OCI-LY3 (cell line): ENCODE measurements at regions not wholly inside any gene's neighbourhood (a gene's known extent, or its start where the extent isn't known, plus 50 kb on each side); places are given as distances from the start of the nearest gene placed in this dataset.

Experiments used
- H2AFZ ChIP-seq: fragments of 200-600, 300-600 bp; shearing (Covaris generic); 2 replicates; pipeline ENCODE4 v1.6.0; 2014; ENCODE audit warnings: antibody characterized with exemption, low read depth, low read length
- H3K27ac ChIP-seq: fragments of 200-600, 300-600 bp; sonication (generic); 2 replicates; pipeline ENCODE4 v1.5.1; 2014; ENCODE audit warnings: mild to moderate bottlenecking, low read length, moderate library complexity, mixed read lengths
- H3K27me3 ChIP-seq: fragments of 200-600, 300-600 bp; sonication (generic); 2 replicates; pipeline ENCODE4 v1.6.1; 2014; ENCODE audit warnings: low read depth, low read length, mixed read lengths
- H3K36me3 ChIP-seq: fragments of 200-600, 300-600 bp; sonication (generic); replicated peaks from 2 replicates; pipeline ENCODE3; 2014; ENCODE audit warnings: low read depth, low read length, mixed read lengths
- H3K4me1 ChIP-seq: fragments of 300-600, 200-600 bp; sonication (generic); 2 replicates; pipeline ENCODE4 v1.6.1; 2014; ENCODE audit warnings: low read length, mixed read lengths
- H3K4me2 ChIP-seq: fragments of 200-600, 300-600 bp; sonication (generic); 2 replicates; pipeline ENCODE4 v1.6.1; 2014; ENCODE audit warnings: low read length, mixed read lengths
- H3K4me3 ChIP-seq: fragments of 300-600, 200-600 bp; sonication (generic); 2 replicates; pipeline ENCODE4 v1.5.1; 2014; ENCODE audit warnings: antibody characterized with exemption, mild to moderate bottlenecking, low read length, moderate library complexity
- H3K79me2 ChIP-seq: fragments of 300-600, 200-600 bp; shearing (Covaris generic); 2 replicates; pipeline ENCODE4 v1.6.1; 2014; ENCODE audit warnings: mild to moderate bottlenecking, low read length, mixed read lengths
- H3K9ac ChIP-seq: fragments of 300-600, 200-600 bp; shearing (Covaris generic); 2 replicates; pipeline ENCODE4 v1.6.0; 2014; ENCODE audit warnings: mild to moderate bottlenecking, low read length, moderate library complexity
- H3K9me3 ChIP-seq: fragments of 200-600, 300-600 bp; shearing (Covaris generic); 2 replicates; pipeline ENCODE4 v1.6.1; 2014; ENCODE audit warnings: low read length, mixed read lengths; ENCODE audit not compliant: insufficient read depth
- H4K20me1 ChIP-seq: fragments of 200-600, 300-600 bp; sonication (generic); 2 replicates; pipeline ENCODE4 v1.6.1; 2016; ENCODE audit warnings: low read length, mixed read lengths; ENCODE audit not compliant: insufficient read depth
- EZH2phosphoT487 ChIP-seq: fragments of 200-600 bp; shearing (Covaris generic); IDR thresholded peaks from 2 replicates; pipeline ENCODE4 v1.6.1; 2018; ENCODE audit warnings: antibody characterized with exemption, mixed run types, low read depth
- TF ChIP-seq, protein P1 (sequence below): fragments of 200-600, 300-600 bp; sonication (generic); IDR thresholded peaks from 2 replicates; pipeline ENCODE4 v1.5.1; 2014; ENCODE audit warnings: antibody characterized with exemption, low read length, low read depth

DNA sequence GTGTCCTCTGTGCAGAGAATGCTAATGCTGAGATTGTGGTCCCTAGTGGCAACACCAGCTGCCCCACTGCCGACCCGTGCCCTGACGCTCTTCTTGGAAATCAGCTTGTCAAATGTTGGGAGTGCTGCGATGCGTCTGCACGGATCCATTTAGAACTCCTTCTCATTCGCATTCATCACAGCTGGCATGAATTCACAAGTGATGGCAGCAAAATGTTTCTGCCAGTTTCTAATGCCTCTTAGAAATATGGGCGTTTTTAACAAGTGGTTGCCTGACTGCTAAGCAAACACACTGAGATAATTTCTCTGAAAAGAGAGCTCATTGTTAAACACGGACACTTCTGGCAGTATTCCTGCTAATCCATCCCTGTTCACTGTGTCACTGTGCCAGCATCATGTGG lies 131.9 kb upstream of the KCNJ6 start:
- H3K9me3 ChIP-seq: no peaks in the 10 kb centered on the region
- no peak overlapping the region for H3K4me2 ChIP-seq
- H3K4me1 ChIP-seq: no peaks in the 10 kb centered on the region
- no peaks in the 10 kb centered on the region for H3K36me3 ChIP-seq
- H3K27me3 ChIP-seq: no peaks in the 10 kb centered on the region
- no peak overlapping the region for H3K27ac ChIP-seq
- no peak overlapping the region for H2AFZ ChIP-seq
- no peaks in the 10 kb centered on the region for H3K79me2 ChIP-seq
- H3K9ac ChIP-seq: no peak overlapping the region
- no peaks in the 10 kb centered on the region for H4K20me1 ChIP-seq
- TF ChIP-seq, protein P1, sequence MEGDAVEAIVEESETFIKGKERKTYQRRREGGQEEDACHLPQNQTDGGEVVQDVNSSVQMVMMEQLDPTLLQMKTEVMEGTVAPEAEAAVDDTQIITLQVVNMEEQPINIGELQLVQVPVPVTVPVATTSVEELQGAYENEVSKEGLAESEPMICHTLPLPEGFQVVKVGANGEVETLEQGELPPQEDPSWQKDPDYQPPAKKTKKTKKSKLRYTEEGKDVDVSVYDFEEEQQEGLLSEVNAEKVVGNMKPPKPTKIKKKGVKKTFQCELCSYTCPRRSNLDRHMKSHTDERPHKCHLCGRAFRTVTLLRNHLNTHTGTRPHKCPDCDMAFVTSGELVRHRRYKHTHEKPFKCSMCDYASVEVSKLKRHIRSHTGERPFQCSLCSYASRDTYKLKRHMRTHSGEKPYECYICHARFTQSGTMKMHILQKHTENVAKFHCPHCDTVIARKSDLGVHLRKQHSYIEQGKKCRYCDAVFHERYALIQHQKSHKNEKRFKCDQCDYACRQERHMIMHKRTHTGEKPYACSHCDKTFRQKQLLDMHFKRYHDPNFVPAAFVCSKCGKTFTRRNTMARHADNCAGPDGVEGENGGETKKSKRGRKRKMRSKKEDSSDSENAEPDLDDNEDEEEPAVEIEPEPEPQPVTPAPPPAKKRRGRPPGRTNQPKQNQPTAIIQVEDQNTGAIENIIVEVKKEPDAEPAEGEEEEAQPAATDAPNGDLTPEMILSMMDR: no peak
- no peak for TF ChIP-seq EZH2phosphoT487
- H3K4me3 ChIP-seq: no peak overlapping the region

DNA sequence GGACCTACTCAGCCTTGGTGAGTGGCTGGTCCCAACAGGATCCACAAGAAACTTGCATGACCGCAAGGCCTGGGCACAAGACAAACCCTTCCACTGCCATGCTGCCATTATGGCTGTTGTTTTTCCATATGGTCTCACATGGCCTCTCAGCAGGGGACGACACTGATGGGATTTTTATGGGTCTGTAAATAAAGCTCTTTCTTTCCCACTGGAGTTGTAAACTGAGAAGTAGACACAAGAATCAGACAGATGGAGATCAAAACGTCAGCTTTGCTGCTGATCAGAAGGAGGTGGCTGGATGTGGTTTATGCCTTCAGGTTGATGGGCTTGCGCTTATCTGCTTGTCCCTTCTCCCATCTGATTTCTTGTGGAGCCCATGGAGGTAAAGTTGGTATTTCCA lies 138.1 kb upstream of the KCNJ6 start:
- Histone ChIP-seq H3K36me3 (no peaks in the 10 kb centered on the region), H2AFZ (no peak overlapping the region), H3K9me3 (no peaks in the 10 kb centered on the region), H3K79me2 (no peaks in the 10 kb centered on the region), H3K9ac (no peak overlapping the region), H3K4me2 (no peak overlapping the region), H4K20me1 (no peaks in the 10 kb centered on the region), H3K27me3 (no peaks in the 10 kb centered on the region), H3K27ac (no peak overlapping the region), H3K4me3 (no peak overlapping the region), H3K4me1 (no peaks in the 10 kb centered on the region)
- TF ChIP-seq, protein P1: no peak
- TF ChIP-seq EZH2phosphoT487: no peak

DNA sequence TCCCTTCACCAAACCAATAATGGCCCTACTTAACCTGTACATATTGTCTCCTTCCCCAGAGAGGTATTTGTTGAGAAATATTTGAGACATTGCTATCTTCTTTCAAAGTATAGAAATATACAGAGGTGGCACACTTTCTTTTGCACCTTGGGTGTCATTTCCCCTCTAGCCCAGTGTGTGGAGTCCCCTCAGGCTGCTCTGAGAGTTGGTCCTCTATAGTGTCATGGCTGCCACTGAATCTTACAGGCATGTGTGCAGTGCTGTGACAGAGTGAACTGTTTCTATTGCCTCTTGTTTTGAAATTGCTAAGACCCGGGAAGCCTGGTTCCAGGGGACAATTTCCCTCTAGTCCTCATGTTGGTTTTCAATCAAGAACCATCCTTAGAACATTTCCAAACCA lies 140.2 kb upstream of the KCNJ6 start:
- TF ChIP-seq, protein P1: no peak
- TF ChIP-seq EZH2phosphoT487: no peak
- Histone ChIP-seq H3K79me2 (no peaks in the 10 kb centered on the region), H2AFZ (no peak overlapping the region), H4K20me1 (no peaks in the 10 kb centered on the region), H3K9me3 (no peaks in the 10 kb centered on the region), H3K4me2 (no peak overlapping the region), H3K9ac (no peak overlapping the region), H3K4me3 (no peak overlapping the region), H3K36me3 (no peaks in the 10 kb centered on the region), H3K27ac (no peak overlapping the region), H3K27me3 (no peaks in the 10 kb centered on the region), H3K4me1 (no peaks in the 10 kb centered on the region)

DNA sequence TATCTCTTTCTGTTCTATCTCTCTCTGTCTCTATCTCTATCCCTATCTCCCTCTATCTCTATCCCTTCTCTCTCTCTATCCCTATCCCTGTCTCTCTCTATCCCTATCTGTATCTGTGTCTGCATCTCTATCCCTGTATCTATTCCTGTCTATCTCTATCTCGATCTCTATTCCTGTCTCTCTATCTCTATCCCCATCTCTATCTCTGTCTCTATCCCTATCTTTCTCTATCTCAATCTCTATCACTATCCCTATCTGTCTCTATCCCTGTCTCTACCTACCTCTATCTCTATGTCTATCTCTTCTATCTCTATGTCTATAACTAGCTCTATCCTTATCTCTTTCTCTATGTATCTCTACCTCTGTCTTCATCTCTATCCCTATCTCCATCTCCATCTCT lies 141.4 kb upstream of the KCNJ6 start:
- Histone ChIP-seq H3K27me3 (no peaks in the 10 kb centered on the region), H4K20me1 (no peaks in the 10 kb centered on the region), H3K79me2 (no peaks in the 10 kb centered on the region), H3K9ac (no peak overlapping the region), H3K36me3 (no peaks in the 10 kb centered on the region), H3K4me3 (no peak overlapping the region), H2AFZ (no peak overlapping the region), H3K4me1 (no peaks in the 10 kb centered on the region), H3K27ac (no peak overlapping the region), H3K9me3 (no peaks in the 10 kb centered on the region), H3K4me2 (no peak overlapping the region)
- TF ChIP-seq, protein P1: no peak
